ENCODE measurements at regions not wholly inside any gene's neighbourhood (a gene's known extent, or its start where the extent isn't known, plus 50 kb on each side); places are given as distances from the start of the nearest gene placed in this dataset.

GRCh38 chr5:21694567-21694966 is 1158.6 kb downstream of the CDH12 start:
- H3K4me3 ChIP-seq (ENCODE audit: low read length in 2 of 2) = no peak overlapping the region
- H3K9me3 ChIP-seq (ENCODE audit: control insufficient read depth in 2 of 2, low read length in 2 of 2) = no peaks in the 10 kb centered on the region
- H3K4me1 ChIP-seq (ENCODE audit: control insufficient read depth, insufficient read depth, low read length) = no peaks in the 10 kb centered on the region
- H3K27me3 ChIP-seq (ENCODE audit: control insufficient read depth in 1 of 2, insufficient read depth in 2 of 2, low read length in 2 of 2) = no peaks in the 10 kb centered on the region
- H3K36me3 ChIP-seq (ENCODE audit: control insufficient read depth in 2 of 2, insufficient read depth in 2 of 2, low read length in 2 of 2) = no peaks in the 10 kb centered on the region
- H3K27ac ChIP-seq (ENCODE audit: low read length) = no peak overlapping the region
- no peak overlapping the region for H3K9ac ChIP-seq (ENCODE audit: low read length in 2 of 2)

- Histone ChIP-seq H3K36me3 (ENCODE audit: control insufficient read depth in 2 of 2, insufficient read depth in 2 of 2, low read length in 2 of 2) (no peaks in the 10 kb centered on the region), H3K9ac (ENCODE audit: low read length in 2 of 2) (no peak overlapping the region), H3K4me1 (ENCODE audit: control insufficient read depth, insufficient read depth, low read length) (no peaks in the 10 kb centered on the region), H3K27ac (ENCODE audit: low read length) (no peak overlapping the region), H3K27me3 (ENCODE audit: control insufficient read depth in 1 of 2, insufficient read depth in 2 of 2, low read length in 2 of 2) (no peaks in the 10 kb centered on the region), H3K4me3 (ENCODE audit: low read length in 2 of 2) (no peak overlapping the region), H3K9me3 (ENCODE audit: control insufficient read depth in 2 of 2, low read length in 2 of 2) (no peaks in the 10 kb centered on the region)
Observed at GRCh38 chr5:21693591-21693990, 1159.6 kb downstream of the CDH12 start.

- Histone ChIP-seq H3K27me3 (ENCODE audit: control insufficient read depth in 1 of 2, insufficient read depth in 2 of 2, low read length in 2 of 2) (no peaks in the 10 kb centered on the region), H3K9ac (ENCODE audit: low read length in 2 of 2) (no peak overlapping the region), H3K4me1 (ENCODE audit: control insufficient read depth, insufficient read depth, low read length) (no peaks in the 10 kb centered on the region), H3K27ac (ENCODE audit: low read length) (no peak overlapping the region), H3K36me3 (ENCODE audit: control insufficient read depth in 2 of 2, insufficient read depth in 2 of 2, low read length in 2 of 2) (no peaks in the 10 kb centered on the region), H3K9me3 (ENCODE audit: control insufficient read depth in 2 of 2, low read length in 2 of 2) (no peaks in the 10 kb centered on the region), H3K4me3 (ENCODE audit: low read length in 2 of 2) (no peak overlapping the region)
Observed at GRCh38 chr5:21689587-21689986, 1163.6 kb downstream of the CDH12 start.

GRCh38 chr5:21688655-21689054 is 1164.5 kb downstream of the CDH12 start:
- Histone ChIP-seq H3K36me3 (ENCODE audit: control insufficient read depth in 2 of 2, insufficient read depth in 2 of 2, low read length in 2 of 2) (no peaks in the 10 kb centered on the region), H3K27me3 (ENCODE audit: control insufficient read depth in 1 of 2, insufficient read depth in 2 of 2, low read length in 2 of 2) (no peaks in the 10 kb centered on the region), H3K9ac (ENCODE audit: low read length in 2 of 2) (no peak overlapping the region), H3K27ac (ENCODE audit: low read length) (no peak overlapping the region), H3K9me3 (ENCODE audit: control insufficient read depth in 2 of 2, low read length in 2 of 2) (no peaks in the 10 kb centered on the region), H3K4me1 (ENCODE audit: control insufficient read depth, insufficient read depth, low read length) (no peaks in the 10 kb centered on the region), H3K4me3 (ENCODE audit: low read length in 2 of 2) (no peak overlapping the region)

- H3K4me3 ChIP-seq (ENCODE audit: low read length in 2 of 2) = no peak overlapping the region
Observed at GRCh38 chr5:21687621-21688020, 1165.5 kb downstream of the CDH12 start.

GRCh38 chr5:21686706-21687105 is 1166.4 kb downstream of the CDH12 start:
- no peak overlapping the region for H3K9ac ChIP-seq (ENCODE audit: low read length in 2 of 2)
- H3K4me1 ChIP-seq (ENCODE audit: control insufficient read depth, insufficient read depth, low read length) = no peaks in the 10 kb centered on the region
- no peaks in the 10 kb centered on the region for H3K27me3 ChIP-seq (ENCODE audit: control insufficient read depth in 1 of 2, insufficient read depth in 2 of 2, low read length in 2 of 2)
- H3K4me3 ChIP-seq (ENCODE audit: low read length in 2 of 2) = no peak overlapping the region
- no peaks in the 10 kb centered on the region for H3K9me3 ChIP-seq (ENCODE audit: control insufficient read depth in 2 of 2, low read length in 2 of 2)
- no peaks in the 10 kb centered on the region for H3K36me3 ChIP-seq (ENCODE audit: control insufficient read depth in 2 of 2, insufficient read depth in 2 of 2, low read length in 2 of 2)
- no peak overlapping the region for H3K27ac ChIP-seq (ENCODE audit: low read length)

More at GRCh38 chr5:21687621-21688020, 1165.5 kb downstream of the CDH12 start:
- Histone ChIP-seq H3K9ac (ENCODE audit: low read length in 2 of 2) (no peak overlapping the region), H3K36me3 (ENCODE audit: control insufficient read depth in 2 of 2, insufficient read depth in 2 of 2, low read length in 2 of 2) (no peaks in the 10 kb centered on the region), H3K4me1 (ENCODE audit: control insufficient read depth, insufficient read depth, low read length) (no peaks in the 10 kb centered on the region), H3K27ac (ENCODE audit: low read length) (no peak overlapping the region), H3K27me3 (ENCODE audit: control insufficient read depth in 1 of 2, insufficient read depth in 2 of 2, low read length in 2 of 2) (no peaks in the 10 kb centered on the region), H3K9me3 (ENCODE audit: control insufficient read depth in 2 of 2, low read length in 2 of 2) (no peaks in the 10 kb centered on the region)

GRCh38 chr5:21685522-21685921 is 1167.6 kb downstream of the CDH12 start:
- Histone ChIP-seq H3K27ac (ENCODE audit: low read length) (no peak overlapping the region), H3K4me3 (ENCODE audit: low read length in 2 of 2) (no peak overlapping the region), H3K9ac (ENCODE audit: low read length in 2 of 2) (no peak overlapping the region), H3K27me3 (ENCODE audit: control insufficient read depth in 1 of 2, insufficient read depth in 2 of 2, low read length in 2 of 2) (no peaks in the 10 kb centered on the region), H3K36me3 (ENCODE audit: control insufficient read depth in 2 of 2, insufficient read depth in 2 of 2, low read length in 2 of 2) (no peaks in the 10 kb centered on the region), H3K4me1 (ENCODE audit: control insufficient read depth, insufficient read depth, low read length) (no peaks in the 10 kb centered on the region), H3K9me3 (ENCODE audit: control insufficient read depth in 2 of 2, low read length in 2 of 2) (no peaks in the 10 kb centered on the region)

GRCh38 chr5:21684992-21685391 is 1168.2 kb downstream of the CDH12 start:
- no peaks in the 10 kb centered on the region for H3K4me1 ChIP-seq (ENCODE audit: control insufficient read depth, insufficient read depth, low read length)
- no peaks in the 10 kb centered on the region for H3K36me3 ChIP-seq (ENCODE audit: control insufficient read depth in 2 of 2, insufficient read depth in 2 of 2, low read length in 2 of 2)
- no peak overlapping the region for H3K9ac ChIP-seq (ENCODE audit: low read length in 2 of 2)
- H3K27me3 ChIP-seq (ENCODE audit: control insufficient read depth in 1 of 2, insufficient read depth in 2 of 2, low read length in 2 of 2) = no peaks in the 10 kb centered on the region
- H3K9me3 ChIP-seq (ENCODE audit: control insufficient read depth in 2 of 2, low read length in 2 of 2) = no peaks in the 10 kb centered on the region
- no peak overlapping the region for H3K27ac ChIP-seq (ENCODE audit: low read length)
- H3K4me3 ChIP-seq (ENCODE audit: low read length in 2 of 2) = no peak overlapping the region

GRCh38 chr5:21681911-21682310 is 1171.2 kb downstream of the CDH12 start:
- no peaks in the 10 kb centered on the region for H3K4me1 ChIP-seq (ENCODE audit: control insufficient read depth, insufficient read depth, low read length)
- no peak overlapping the region for H3K4me3 ChIP-seq (ENCODE audit: low read length in 2 of 2)
- H3K9ac ChIP-seq (ENCODE audit: low read length in 2 of 2) = no peak overlapping the region
- H3K9me3 ChIP-seq (ENCODE audit: control insufficient read depth in 2 of 2, low read length in 2 of 2) = no peaks in the 10 kb centered on the region
- H3K27ac ChIP-seq (ENCODE audit: low read length) = no peak overlapping the region
- H3K36me3 ChIP-seq (ENCODE audit: control insufficient read depth in 2 of 2, insufficient read depth in 2 of 2, low read length in 2 of 2) = no peaks in the 10 kb centered on the region
- H3K27me3 ChIP-seq (ENCODE audit: control insufficient read depth in 1 of 2, insufficient read depth in 2 of 2, low read length in 2 of 2) = no peaks in the 10 kb centered on the region

- H3K9me3 ChIP-seq (ENCODE audit: control insufficient read depth in 2 of 2, low read length in 2 of 2) = no peaks in the 10 kb centered on the region
- no peak overlapping the region for H3K4me3 ChIP-seq (ENCODE audit: low read length in 2 of 2)
- no peaks in the 10 kb centered on the region for H3K27me3 ChIP-seq (ENCODE audit: control insufficient read depth in 1 of 2, insufficient read depth in 2 of 2, low read length in 2 of 2)
- H3K4me1 ChIP-seq (ENCODE audit: control insufficient read depth, insufficient read depth, low read length) = no peaks in the 10 kb centered on the region
- H3K27ac ChIP-seq (ENCODE audit: low read length) = no peak overlapping the region
- no peak overlapping the region for H3K9ac ChIP-seq (ENCODE audit: low read length in 2 of 2)
- H3K36me3 ChIP-seq (ENCODE audit: control insufficient read depth in 2 of 2, insufficient read depth in 2 of 2, low read length in 2 of 2) = no peaks in the 10 kb centered on the region
Observed at GRCh38 chr5:21680641-21681040, 1172.5 kb downstream of the CDH12 start.

- no peaks in the 10 kb centered on the region for H3K9me3 ChIP-seq (ENCODE audit: control insufficient read depth in 2 of 2, low read length in 2 of 2)
Observed at GRCh38 chr5:21680196-21680595, 1172.9 kb downstream of the CDH12 start.

More at GRCh38 chr5:21680196-21680595, 1172.9 kb downstream of the CDH12 start:
- Histone ChIP-seq H3K27ac (ENCODE audit: low read length) (no peak overlapping the region), H3K36me3 (ENCODE audit: control insufficient read depth in 2 of 2, insufficient read depth in 2 of 2, low read length in 2 of 2) (no peaks in the 10 kb centered on the region), H3K9ac (ENCODE audit: low read length in 2 of 2) (no peak overlapping the region), H3K4me1 (ENCODE audit: control insufficient read depth, insufficient read depth, low read length) (no peaks in the 10 kb centered on the region), H3K27me3 (ENCODE audit: control insufficient read depth in 1 of 2, insufficient read depth in 2 of 2, low read length in 2 of 2) (no peaks in the 10 kb centered on the region), H3K4me3 (ENCODE audit: low read length in 2 of 2) (no peak overlapping the region)

Data from stomach smooth muscle (tissue), 2 donors.